Neural progenitor cell (in vitro differentiated cells): ENCODE measurements at regions not wholly inside any gene's neighbourhood (a gene's known extent, or its start where the extent isn't known, plus 50 kb on each side); places are given as distances from the start of the nearest gene placed in this dataset.
A peak's percentile ranks its signal among the peaks of the same experiment; 100 is the strongest.

Experiments
- DNase-seq: peaks from one replicate; pipeline ENCODE4 v3.0.0-alpha.2; 2016; ENCODE audit warnings: low spot score
- H2AFZ ChIP-seq: fragments of 200-600 bp; sonication (generic); replicated peaks from 2 replicates; pipeline ENCODE4 v1.6.1; 2016; ENCODE audit warnings: antibody characterized with exemption
- H3F3A ChIP-seq: fragments of 200-600 bp; sonication (generic); 2 replicates; pipeline ENCODE4 v1.6.1; 2016; ENCODE audit warnings: antibody characterized with exemption, low read depth
- H3K27ac ChIP-seq: fragments of 200-600 bp; sonication (generic); 2 replicates; pipeline ENCODE4 v1.5.1; 2016; ENCODE audit warnings: mild to moderate bottlenecking
- H3K27me3 ChIP-seq: fragments of 200-600 bp; sonication (generic); 2 replicates; pipeline ENCODE4 v1.6.1; 2016; ENCODE audit warnings: mild to moderate bottlenecking, moderate library complexity
- H3K36me3 ChIP-seq: fragments of 200-600 bp; sonication (generic); 2 replicates; pipeline ENCODE4 v1.5.1; 2016
- H3K4me1 ChIP-seq: fragments of 200-600 bp; sonication (generic); 2 replicates; pipeline ENCODE4 v1.6.1; 2016; ENCODE audit warnings: mixed run types
- H3K4me2 ChIP-seq: fragments of 200-600 bp; sonication (generic); 2 replicates; pipeline ENCODE4 v1.6.1; 2016
- H3K4me3 ChIP-seq: fragments of 200-600 bp; sonication (generic); 2 replicates; pipeline ENCODE4 v1.5.1; 2016
- H3K79me2 ChIP-seq: fragments of 200-600 bp; sonication (generic); 2 replicates; pipeline ENCODE4 v1.6.1; 2016; ENCODE audit warnings: low read depth
- H3K9ac ChIP-seq: fragments of 200-600 bp; sonication (generic); 2 replicates; pipeline ENCODE4 v1.6.1; 2016
- H3K9me3 ChIP-seq: fragments of 200-600 bp; sonication (generic); 2 replicates; pipeline ENCODE4 v1.5.1; 2016; ENCODE audit warnings: low read depth
- H4K20me1 ChIP-seq: fragments of 200-600 bp; sonication (generic); 2 replicates; pipeline ENCODE4 v1.6.1; 2016; ENCODE audit warnings: low read depth
- H3K27ac Mint-ChIP-seq: 3 replicates; pipeline ENCODE4 v1.8.0; 2021; ENCODE audit warnings: mixed read lengths
- H3K27me3 Mint-ChIP-seq: 2 replicates; pipeline ENCODE4 v1.8.0; 2022; ENCODE audit warnings: low read depth, mild to moderate bottlenecking, inconsistent platforms, moderate library complexity, mixed read lengths; ENCODE audit not compliant: insufficient read depth
- H3K36me3 Mint-ChIP-seq: 3 replicates; pipeline ENCODE4 v1.8.0; 2021; ENCODE audit warnings: mixed read lengths
- H3K4me1 Mint-ChIP-seq: 3 replicates; pipeline ENCODE4 v1.8.0; 2021; ENCODE audit warnings: mixed read lengths
- H3K4me3 Mint-ChIP-seq: 3 replicates; pipeline ENCODE4 v1.8.0; 2021; ENCODE audit warnings: mild to moderate bottlenecking, moderate library complexity, mixed read lengths
- H3K9me3 Mint-ChIP-seq: 3 replicates; pipeline ENCODE4 v1.8.0; 2020; ENCODE audit warnings: mixed read lengths
- CTCF ChIP-seq: fragments of 200-600 bp; sonication (generic); IDR thresholded peaks from 2 replicates; pipeline ENCODE4 v1.5.1; 2017; ENCODE audit warnings: antibody characterized with exemption, mild to moderate bottlenecking
- EZH2 ChIP-seq: fragments of 200-600 bp; sonication (generic); IDR thresholded peaks from 2 replicates; pipeline ENCODE4 v1.6.1; 2017; ENCODE audit warnings: antibody characterized with exemption, mild to moderate bottlenecking, moderate library complexity
- EZH2phosphoT487 ChIP-seq: fragments of 200-600 bp; sonication (generic); IDR thresholded peaks from 2 replicates; pipeline ENCODE4 v1.6.1; 2017; ENCODE audit warnings: antibody characterized with exemption

GRCh38 chr18:34971313-34971712 is 69.9 kb upstream of the MAPRE2 start:
- peaks cover 66% of the 10 kb centered on the region for H3K27me3 ChIP-seq
- TF ChIP-seq CTCF (no peak), EZH2phosphoT487 (no peak), EZH2 (no peak)
- no peak overlapping the region for H3K4me2 ChIP-seq
- DNase-seq, result no peak
- Mint-ChIP-seq H3K4me3 (no peak overlapping the region), H3K36me3 (no peaks in the 10 kb centered on the region), H3K27ac (no peak overlapping the region), H3K4me1 (peaks cover 3% of the 10 kb centered on the region), H3K27me3 (peaks cover 9% of the 10 kb centered on the region), H3K9me3 (no peaks in the 10 kb centered on the region)
- no peaks in the 10 kb centered on the region for H4K20me1 ChIP-seq
- no peaks in the 10 kb centered on the region for H3K36me3 ChIP-seq
- H3F3A ChIP-seq, result peaks cover 5% of the 10 kb centered on the region
- no peaks in the 10 kb centered on the region for H3K9me3 ChIP-seq
- no peak overlapping the region for H2AFZ ChIP-seq
- H3K4me3 ChIP-seq, result no peak overlapping the region
- no peak overlapping the region for H3K27ac ChIP-seq
- peaks cover 4% of the 10 kb centered on the region for H3K4me1 ChIP-seq
- H3K9ac ChIP-seq, result no peak overlapping the region
- no peaks in the 10 kb centered on the region for H3K79me2 ChIP-seq

- no peak overlapping the region for H3K27ac Mint-ChIP-seq
- Histone ChIP-seq H3K36me3 (no peaks in the 10 kb centered on the region), H2AFZ (no peak overlapping the region), H3K27ac (no peak overlapping the region), H3K9ac (no peak overlapping the region), H4K20me1 (peaks cover under 1% of the 10 kb centered on the region), H3K9me3 (no peaks in the 10 kb centered on the region), H3K4me2 (no peak overlapping the region), H3K27me3 (peaks cover 82% of the 10 kb centered on the region), H3K79me2 (no peaks in the 10 kb centered on the region), H3K4me1 (peaks cover 7% of the 10 kb centered on the region), H3K4me3 (no peak overlapping the region), H3F3A (peaks cover 5% of the 10 kb centered on the region)
- no peaks in the 10 kb centered on the region for H3K9me3 Mint-ChIP-seq
- no peaks in the 10 kb centered on the region for H3K36me3 Mint-ChIP-seq
- H3K4me1 Mint-ChIP-seq, result peaks cover 6% of the 10 kb centered on the region
- H3K4me3 Mint-ChIP-seq, result no peak overlapping the region
- no peak for DNase-seq
- TF ChIP-seq EZH2phosphoT487, result no peak
- H3K27me3 Mint-ChIP-seq, result peaks cover 10% of the 10 kb centered on the region
Measured at GRCh38 chr18:34972765-34973414, 68.3 kb upstream of the MAPRE2 start.

- H3K27me3 Mint-ChIP-seq, result peaks cover 10% of the 10 kb centered on the region
- H3K4me3 Mint-ChIP-seq, result peak overlapping the region; percentile 90
- Histone ChIP-seq H3F3A (peaks cover 18% of the 10 kb centered on the region), H3K36me3 (no peaks in the 10 kb centered on the region), H3K27ac (no peak overlapping the region), H3K4me3 (peak overlapping the region; percentile 69), H3K79me2 (no peaks in the 10 kb centered on the region), H3K9ac (no peak overlapping the region), H3K4me2 (peak overlapping the region; percentile 97), H4K20me1 (peaks cover 10% of the 10 kb centered on the region), H2AFZ (peak overlapping the region; percentile 91), H3K4me1 (peaks cover 22% of the 10 kb centered on the region), H3K27me3 (peaks cover 100% of the 10 kb centered on the region), H3K9me3 (no peaks in the 10 kb centered on the region)
- peaks cover 20% of the 10 kb centered on the region for H3K4me1 Mint-ChIP-seq
- H3K27ac Mint-ChIP-seq, result no peak overlapping the region
- H3K36me3 Mint-ChIP-seq, result no peaks in the 10 kb centered on the region
- H3K9me3 Mint-ChIP-seq, result no peaks in the 10 kb centered on the region
- peak; percentile 14 for DNase-seq
- TF ChIP-seq CTCF, result no peak
- TF ChIP-seq EZH2phosphoT487, result no peak
- no peak for TF ChIP-seq EZH2
Measured at GRCh38 chr18:34976123-34976522, 65.1 kb upstream of the MAPRE2 start.

GRCh38 chr18:34976534-34976898 is 64.7 kb upstream of the MAPRE2 start:
- Histone ChIP-seq H4K20me1 (peaks cover 10% of the 10 kb centered on the region), H3F3A (peaks cover 18% of the 10 kb centered on the region), H3K36me3 (no peaks in the 10 kb centered on the region), H3K79me2 (no peaks in the 10 kb centered on the region), H3K4me3 (peak overlapping the region; percentile 69), H2AFZ (peak overlapping the region; percentile 91), H3K27me3 (peaks cover 96% of the 10 kb centered on the region), H3K4me2 (peak overlapping the region; percentile 97), H3K9ac (no peak overlapping the region), H3K4me1 (peaks cover 22% of the 10 kb centered on the region), H3K27ac (no peak overlapping the region), H3K9me3 (no peaks in the 10 kb centered on the region)
- Mint-ChIP-seq H3K4me1 (peaks cover 20% of the 10 kb centered on the region), H3K27ac (no peak overlapping the region), H3K27me3 (peaks cover 10% of the 10 kb centered on the region), H3K36me3 (no peaks in the 10 kb centered on the region), H3K9me3 (no peaks in the 10 kb centered on the region), H3K4me3 (peak overlapping the region; percentile 90)
- DNase-seq, result no peak
- peak; percentile 81 for TF ChIP-seq EZH2
- no peak for TF ChIP-seq CTCF
